Activated T-cell treated with anti-CD3 and anti-CD28 coated beads, Interleukin-2, amount 50 U/mL, for 4 hours (primary cell): ENCODE measurements at regions not wholly inside any gene's neighbourhood (a gene's known extent, or its start where the extent isn't known, plus 50 kb on each side); places are given as distances from the start of the nearest gene placed in this dataset.
"Not testable (repeated sequence)": the region's sequence is repeated elsewhere in the genome, so short reads cannot be mapped to it uniquely, and the experiment has no call there.

Experiments used
- ATAC-seq, 2 donors: fragments of 200-7000 bp; cut with Tn5 transposase; one replicate each; pipeline ENCODE4 v1.10.0; 2021
- DNase-seq: peaks from one replicate; pipeline ENCODE4 v3.0.0-alpha.2; 2020
- H3K27me3 Mint-ChIP-seq: one replicate; pipeline ENCODE4 v1.8.0; 2021; ENCODE audit warnings: low read depth, mixed read lengths
- H3K36me3 Mint-ChIP-seq: one replicate; pipeline ENCODE4 v1.8.0; 2022; ENCODE audit warnings: mixed read lengths; ENCODE audit not compliant: insufficient read depth
- H3K4me1 Mint-ChIP-seq: one replicate; pipeline ENCODE4 v1.8.0; 2021; ENCODE audit warnings: low read depth, mixed read lengths
- H3K4me3 Mint-ChIP-seq: one replicate; pipeline ENCODE4 v1.8.0; 2021; ENCODE audit warnings: mild to moderate bottlenecking, moderate library complexity, mixed read lengths
- H3K9me3 Mint-ChIP-seq: one replicate; pipeline ENCODE4 v1.8.0; 2021; ENCODE audit warnings: mixed read lengths

- H3K36me3 Mint-ChIP-seq: no peaks in the 10 kb centered on the region
These were observed 61.4 kb upstream of the LMO2 start for GRCh38 chr11:33953289-33953688.

GRCh38 chr11:33952805-33953204 is 60.9 kb upstream of the LMO2 start:
- ATAC-seq (no peak), DNase-seq (no peak)
- H3K9me3 Mint-ChIP-seq: no peaks in the 10 kb centered on the region
- H3K27me3 Mint-ChIP-seq: peaks cover 14% of the 10 kb centered on the region
- H3K36me3 Mint-ChIP-seq: no peaks in the 10 kb centered on the region
- H3K4me3 Mint-ChIP-seq: no peak overlapping the region
- H3K4me1 Mint-ChIP-seq: no peaks in the 10 kb centered on the region

More at GRCh38 chr11:33953289-33953688, 61.4 kb upstream of the LMO2 start:
- no peaks in the 10 kb centered on the region for H3K9me3 Mint-ChIP-seq
- no peak overlapping the region for H3K4me3 Mint-ChIP-seq
- H3K27me3 Mint-ChIP-seq: peaks cover 14% of the 10 kb centered on the region
- H3K4me1 Mint-ChIP-seq: no peaks in the 10 kb centered on the region
- ATAC-seq (no peak), DNase-seq (no peak)

GRCh38 chr11:33949252-33949913 is 57.5 kb upstream of the LMO2 start:
- no peak for ATAC-seq
- no peak overlapping the region for H3K4me3 Mint-ChIP-seq
- no peaks in the 10 kb centered on the region for H3K9me3 Mint-ChIP-seq
- no peaks in the 10 kb centered on the region for H3K4me1 Mint-ChIP-seq
- peaks cover 14% of the 10 kb centered on the region for H3K27me3 Mint-ChIP-seq
- no peaks in the 10 kb centered on the region for H3K36me3 Mint-ChIP-seq
- DNase-seq: no peak

- H3K36me3 Mint-ChIP-seq: no peaks in the 10 kb centered on the region
- H3K27me3 Mint-ChIP-seq: peaks cover 12% of the 10 kb centered on the region
- no peak overlapping the region for H3K4me3 Mint-ChIP-seq
- no peaks in the 10 kb centered on the region for H3K4me1 Mint-ChIP-seq
- DNase-seq: no peak
- no peak for ATAC-seq
- H3K9me3 Mint-ChIP-seq: no peaks in the 10 kb centered on the region
These were observed 56.6 kb upstream of the LMO2 start for GRCh38 chr11:33948494-33948893.

- not testable (repeated sequence) for ATAC-seq, H3K4me3 Mint-ChIP-seq, H3K4me1 Mint-ChIP-seq, DNase-seq, H3K9me3 Mint-ChIP-seq, H3K36me3 Mint-ChIP-seq
- peaks cover 12% of the 10 kb centered on the region for H3K27me3 Mint-ChIP-seq
These were observed 56.0 kb upstream of the LMO2 start for GRCh38 chr11:33947918-33948317.

- DNase-seq (no peak), ATAC-seq (no peak)
- Mint-ChIP-seq H3K27me3 (peaks cover 10% of the 10 kb centered on the region), H3K9me3 (no peaks in the 10 kb centered on the region), H3K36me3 (no peaks in the 10 kb centered on the region), H3K4me3 (no peak overlapping the region), H3K4me1 (no peaks in the 10 kb centered on the region)
These were observed 55.1 kb upstream of the LMO2 start for GRCh38 chr11:33946930-33947329.

GRCh38 chr11:33945481-33946268 is 53.8 kb upstream of the LMO2 start:
- no peaks in the 10 kb centered on the region for H3K9me3 Mint-ChIP-seq
- ATAC-seq: no peak
- H3K4me1 Mint-ChIP-seq: no peaks in the 10 kb centered on the region
- H3K36me3 Mint-ChIP-seq: no peaks in the 10 kb centered on the region
- H3K4me3 Mint-ChIP-seq: no peak overlapping the region
- DNase-seq: no peak
- peaks cover 6% of the 10 kb centered on the region for H3K27me3 Mint-ChIP-seq

- no peak for ATAC-seq
- no peak overlapping the region for H3K4me3 Mint-ChIP-seq
These were observed 53.0 kb upstream of the LMO2 start for GRCh38 chr11:33944693-33945424.

GRCh38 chr11:33944345-33944692 is 52.4 kb upstream of the LMO2 start:
- no peaks in the 10 kb centered on the region for H3K4me1 Mint-ChIP-seq
- no peaks in the 10 kb centered on the region for H3K9me3 Mint-ChIP-seq
- ATAC-seq (no peak), DNase-seq (no peak)
- no peaks in the 10 kb centered on the region for H3K36me3 Mint-ChIP-seq
- H3K4me3 Mint-ChIP-seq: no peak overlapping the region
- no peaks in the 10 kb centered on the region for H3K27me3 Mint-ChIP-seq

More at GRCh38 chr11:33944693-33945424, 53.0 kb upstream of the LMO2 start:
- DNase-seq: no peak
- H3K4me1 Mint-ChIP-seq: no peaks in the 10 kb centered on the region
- H3K36me3 Mint-ChIP-seq: no peaks in the 10 kb centered on the region
- no peaks in the 10 kb centered on the region for H3K9me3 Mint-ChIP-seq
- peaks cover 5% of the 10 kb centered on the region for H3K27me3 Mint-ChIP-seq

- peaks cover 4% of the 10 kb centered on the region for H3K27me3 Mint-ChIP-seq
- DNase-seq: no peak
- H3K4me1 Mint-ChIP-seq: no peaks in the 10 kb centered on the region
- no peaks in the 10 kb centered on the region for H3K9me3 Mint-ChIP-seq
- no peak overlapping the region for H3K4me3 Mint-ChIP-seq
- ATAC-seq: no peak
- H3K36me3 Mint-ChIP-seq: no peaks in the 10 kb centered on the region
These were observed 51.1 kb upstream of the LMO2 start for GRCh38 chr11:33942954-33943353.

GRCh38 chr11:33941637-33942160 is 49.8 kb upstream of the LMO2 start:
- no peak for DNase-seq
- Mint-ChIP-seq H3K4me3 (no peak overlapping the region), H3K4me1 (no peaks in the 10 kb centered on the region), H3K36me3 (no peaks in the 10 kb centered on the region), H3K9me3 (no peaks in the 10 kb centered on the region), H3K27me3 (peaks cover 7% of the 10 kb centered on the region)
- ATAC-seq: no peak
